ENCODE measurements at regions not wholly inside any gene's neighbourhood (a gene's known extent, or its start where the extent isn't known, plus 50 kb on each side); places are given as distances from the start of the nearest gene placed in this dataset.

GRCh38 chr1:56171670-56172069 lies 407.7 kb downstream of the PLPP3 start:
- in situ Hi-C loops (cut with HindIII; ENCODE audit: low sequenced_read_pairs): no loop called here
- TF ChIP-seq, protein P1, sequence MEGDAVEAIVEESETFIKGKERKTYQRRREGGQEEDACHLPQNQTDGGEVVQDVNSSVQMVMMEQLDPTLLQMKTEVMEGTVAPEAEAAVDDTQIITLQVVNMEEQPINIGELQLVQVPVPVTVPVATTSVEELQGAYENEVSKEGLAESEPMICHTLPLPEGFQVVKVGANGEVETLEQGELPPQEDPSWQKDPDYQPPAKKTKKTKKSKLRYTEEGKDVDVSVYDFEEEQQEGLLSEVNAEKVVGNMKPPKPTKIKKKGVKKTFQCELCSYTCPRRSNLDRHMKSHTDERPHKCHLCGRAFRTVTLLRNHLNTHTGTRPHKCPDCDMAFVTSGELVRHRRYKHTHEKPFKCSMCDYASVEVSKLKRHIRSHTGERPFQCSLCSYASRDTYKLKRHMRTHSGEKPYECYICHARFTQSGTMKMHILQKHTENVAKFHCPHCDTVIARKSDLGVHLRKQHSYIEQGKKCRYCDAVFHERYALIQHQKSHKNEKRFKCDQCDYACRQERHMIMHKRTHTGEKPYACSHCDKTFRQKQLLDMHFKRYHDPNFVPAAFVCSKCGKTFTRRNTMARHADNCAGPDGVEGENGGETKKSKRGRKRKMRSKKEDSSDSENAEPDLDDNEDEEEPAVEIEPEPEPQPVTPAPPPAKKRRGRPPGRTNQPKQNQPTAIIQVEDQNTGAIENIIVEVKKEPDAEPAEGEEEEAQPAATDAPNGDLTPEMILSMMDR (IDR thresholded peaks at IDR 0.05; ENCODE audit: low read depth, low read length, missing control alignments): no peak
- no peak for DNase-seq (ENCODE audit: low read depth)
- H3K4me3 ChIP-seq (ENCODE audit: low read depth, low read length): no peak overlapping the region

GRCh38 chr1:56170784-56171320 lies 408.5 kb downstream of the PLPP3 start:
- no peak overlapping the region for H3K4me3 ChIP-seq (ENCODE audit: low read depth, low read length)
- TF ChIP-seq, protein P1 (IDR thresholded peaks at IDR 0.05; ENCODE audit: low read depth, low read length, missing control alignments): no peak
- no peak for DNase-seq (ENCODE audit: low read depth)
- in situ Hi-C loops (cut with HindIII; ENCODE audit: low sequenced_read_pairs): no loop called here

DNA sequence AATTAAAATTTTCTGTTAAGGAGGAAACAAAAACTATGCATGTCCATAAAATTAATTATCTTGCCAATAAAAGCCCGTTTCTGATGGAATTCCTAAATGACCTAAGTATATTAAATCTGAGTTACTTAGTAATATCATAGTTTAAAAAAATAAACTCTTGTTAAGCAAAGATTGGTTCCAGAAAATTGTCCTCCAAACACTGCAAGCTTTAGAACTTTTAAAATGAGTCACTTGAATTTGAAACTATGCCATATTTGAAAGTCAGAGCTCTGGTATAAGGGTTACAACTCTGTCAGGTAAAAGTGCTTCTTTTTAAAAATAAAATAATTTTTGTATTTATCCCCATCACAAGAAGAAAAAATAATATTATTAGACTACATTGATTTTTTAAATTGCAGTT lies 409.5 kb downstream of the PLPP3 start:
- in situ Hi-C loops (cut with HindIII; ENCODE audit: low sequenced_read_pairs): no loop called here
- TF ChIP-seq, protein P1 (IDR thresholded peaks at IDR 0.05; ENCODE audit: low read depth, low read length, missing control alignments): no peak

DNA sequence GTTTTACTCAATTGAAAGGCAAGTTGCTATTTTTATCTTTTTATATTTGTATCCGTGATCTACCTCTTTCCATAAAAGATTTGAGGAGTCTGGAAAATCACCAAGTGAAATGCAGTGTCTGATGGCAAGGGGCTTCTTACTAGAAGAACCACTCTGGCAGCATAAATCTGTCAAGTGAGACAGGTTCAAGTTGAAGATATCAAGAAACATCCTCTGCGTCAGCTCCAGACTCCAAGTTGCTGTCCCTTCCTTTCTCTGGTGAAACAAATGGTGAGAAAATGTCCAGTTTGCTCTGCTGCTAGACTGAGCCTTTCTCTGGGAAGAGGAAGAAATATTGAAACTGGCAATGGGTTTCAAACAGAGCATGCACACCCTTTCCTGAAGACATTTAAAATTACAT lies 411.2 kb downstream of the PLPP3 start:
- no peak overlapping the region for H3K4me3 ChIP-seq (ENCODE audit: low read depth, low read length)
- in situ Hi-C loops (cut with HindIII; ENCODE audit: low sequenced_read_pairs): no loop called here

More for the DNA sequence above, 409.5 kb downstream of the PLPP3 start:
- no peak for DNase-seq (ENCODE audit: low read depth)
- H3K4me3 ChIP-seq (ENCODE audit: low read depth, low read length): no peak overlapping the region

DNA sequence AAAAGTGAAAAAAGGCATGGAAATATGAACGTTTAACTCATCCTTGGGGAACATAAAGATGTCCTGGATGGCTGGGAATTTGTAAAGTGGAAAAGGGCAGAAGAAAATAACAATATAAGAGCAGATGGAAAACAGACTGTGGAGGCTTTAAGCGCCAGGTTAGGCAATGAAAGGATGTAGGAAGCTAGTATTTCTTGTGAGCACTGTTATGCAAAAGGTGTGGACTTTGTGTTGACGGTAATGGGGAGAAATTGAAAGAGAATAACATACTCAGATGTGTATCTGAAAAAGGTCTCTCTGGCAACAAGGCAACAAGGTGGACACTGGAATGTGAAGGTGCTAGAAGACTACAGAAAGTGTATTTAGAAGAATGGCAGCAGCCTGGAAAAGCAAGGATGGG lies 411.8 kb downstream of the PLPP3 start:
- H3K4me3 ChIP-seq (ENCODE audit: low read depth, low read length): no peak overlapping the region
- in situ Hi-C loops (cut with HindIII; ENCODE audit: low sequenced_read_pairs): no loop called here
- DNase-seq (ENCODE audit: low read depth): no peak

More for the DNA sequence above, 411.2 kb downstream of the PLPP3 start:
- no peak for DNase-seq (ENCODE audit: low read depth)
- TF ChIP-seq, protein P1 (IDR thresholded peaks at IDR 0.05; ENCODE audit: low read depth, low read length, missing control alignments): no peak

GRCh38 chr1:56160773-56161315 lies 418.5 kb downstream of the PLPP3 start:
- TF ChIP-seq, protein P1 (IDR thresholded peaks at IDR 0.05; ENCODE audit: low read depth, low read length, missing control alignments): no peak
- DNase-seq (ENCODE audit: low read depth): no peak
- no peak overlapping the region for H3K4me3 ChIP-seq (ENCODE audit: low read depth, low read length)
- in situ Hi-C loops (cut with HindIII; ENCODE audit: low sequenced_read_pairs): no loop called here

More for the DNA sequence above, 411.8 kb downstream of the PLPP3 start:
- TF ChIP-seq, protein P1 (IDR thresholded peaks at IDR 0.05; ENCODE audit: low read depth, low read length, missing control alignments): no peak

Measured in astrocyte of the cerebellum (primary cell).